ENCODE measurements at regions not wholly inside any gene's neighbourhood (a gene's known extent, or its start where the extent isn't known, plus 50 kb on each side); places are given as distances from the start of the nearest gene placed in this dataset.

GRCh38 chr18:28952339-28952738, 775.4 kb upstream of the CDH2 start:
- no peak for DNase-seq (ENCODE audit: low read depth)
- H3K4me3 ChIP-seq (ENCODE audit: low read depth, low read length), result no peak overlapping the region
- TF ChIP-seq CTCF (conservative IDR thresholded peaks at IDR 0.05; ENCODE audit: low read depth, low read length), result no peak

- no peak for TF ChIP-seq CTCF (conservative IDR thresholded peaks at IDR 0.05; ENCODE audit: low read depth, low read length)
- DNase-seq (ENCODE audit: low read depth), result no peak
- no peak overlapping the region for H3K4me3 ChIP-seq (ENCODE audit: low read depth, low read length)
These were observed 771.0 kb upstream of the CDH2 start for GRCh38 chr18:28947900-28948299.

- H3K4me3 ChIP-seq (ENCODE audit: low read depth, low read length), result no peak overlapping the region
- DNase-seq (ENCODE audit: low read depth), result no peak
- no peak for TF ChIP-seq CTCF (conservative IDR thresholded peaks at IDR 0.05; ENCODE audit: low read depth, low read length)
These were observed 769.5 kb upstream of the CDH2 start for GRCh38 chr18:28946471-28946870.

DNA sequence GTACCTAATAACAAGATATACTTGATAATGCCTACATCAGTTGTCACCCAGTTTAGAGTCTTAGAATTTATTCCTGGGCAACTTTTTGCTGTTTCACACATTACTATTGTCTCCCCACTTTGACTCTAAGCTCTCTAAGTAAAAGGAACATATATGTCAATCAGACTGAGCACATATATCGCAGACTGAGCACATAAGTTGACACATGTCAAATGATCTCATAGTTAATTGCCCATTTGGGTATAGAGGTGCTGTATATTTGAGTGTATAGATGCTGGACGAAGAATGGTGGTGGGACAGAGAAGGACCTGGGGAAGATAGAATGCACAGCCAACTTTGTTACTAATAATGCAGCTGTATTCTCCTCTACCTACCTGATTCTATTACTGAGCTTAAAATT, 746.0 kb upstream of the CDH2 start:
- no peak for TF ChIP-seq CTCF (conservative IDR thresholded peaks at IDR 0.05; ENCODE audit: low read depth, low read length)
- no peak for DNase-seq (ENCODE audit: low read depth)
- no peak overlapping the region for H3K4me3 ChIP-seq (ENCODE audit: low read depth, low read length)

DNA sequence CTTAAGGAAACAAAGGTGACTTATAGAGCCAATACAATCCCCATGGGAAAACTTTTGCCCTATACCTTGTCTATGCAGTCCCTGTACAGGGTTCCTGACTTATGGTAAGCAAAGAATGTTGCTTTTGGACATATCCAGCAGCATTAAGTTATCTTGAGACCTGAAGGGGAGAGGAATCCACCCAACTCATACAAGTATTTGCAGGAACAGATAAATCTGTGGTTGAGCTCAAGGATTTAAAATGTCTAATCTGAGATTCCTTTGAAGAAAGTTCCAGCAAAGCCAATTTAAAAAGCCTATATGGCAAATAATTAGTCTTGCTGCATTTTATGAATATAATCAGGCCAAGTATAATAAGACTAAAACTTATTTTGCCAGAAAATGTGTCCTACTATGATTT, 739.5 kb upstream of the CDH2 start:
- H3K4me3 ChIP-seq (ENCODE audit: low read depth, low read length), result no peak overlapping the region
- no peak for TF ChIP-seq CTCF (conservative IDR thresholded peaks at IDR 0.05; ENCODE audit: low read depth, low read length)
- no peak for DNase-seq (ENCODE audit: low read depth)

- no peak for DNase-seq (ENCODE audit: low read depth)
These were observed 728.6 kb upstream of the CDH2 start for GRCh38 chr18:28905509-28905908.

More at GRCh38 chr18:28905509-28905908, 728.6 kb upstream of the CDH2 start:
- no peak overlapping the region for H3K4me3 ChIP-seq (ENCODE audit: low read depth, low read length)
- TF ChIP-seq CTCF (conservative IDR thresholded peaks at IDR 0.05; ENCODE audit: low read depth, low read length), result no peak
